Activated naive CD4-positive, alpha-beta T cell treated with anti-CD3 and anti-CD28 coated beads, Interleukin-2, amount 50 U/mL, for 72 hours (primary cell): ENCODE measurements at regions not wholly inside any gene's neighbourhood (a gene's known extent, or its start where the extent isn't known, plus 50 kb on each side); places are given as distances from the start of the nearest gene placed in this dataset.
A peak's percentile ranks its signal among the peaks of the same experiment; 100 is the strongest.

ENCODE experiments used
- ATAC-seq, 2 donors: fragments of 150-1000 bp; cut with Tn5 transposase; 2 replicates each; pipeline ENCODE4 v1.10.0; 2021; ENCODE audit warnings: mild to moderate bottlenecking in 2 of 2, moderate library complexity in 2 of 2
- DNase-seq, 2 donors: peaks; one replicate each; pipeline ENCODE4 v3.0.0; 2021 to 2022; ENCODE audit warnings: low spot score in 2 of 2
- H3K27ac Mint-ChIP-seq, 2 donors: one replicate each; pipeline ENCODE4 v1.8.0; 2022; ENCODE audit warnings: mild to moderate bottlenecking in 2 of 2, mixed read lengths in 2 of 2
- H3K36me3 Mint-ChIP-seq, 2 donors: one replicate each; pipeline ENCODE4 v1.8.0; 2022; ENCODE audit warnings: mixed read lengths in 2 of 2
- H3K9me3 Mint-ChIP-seq, 2 donors: one replicate each; pipeline ENCODE4 v1.8.0; 2022; ENCODE audit warnings: mixed read lengths in 2 of 2

DNA sequence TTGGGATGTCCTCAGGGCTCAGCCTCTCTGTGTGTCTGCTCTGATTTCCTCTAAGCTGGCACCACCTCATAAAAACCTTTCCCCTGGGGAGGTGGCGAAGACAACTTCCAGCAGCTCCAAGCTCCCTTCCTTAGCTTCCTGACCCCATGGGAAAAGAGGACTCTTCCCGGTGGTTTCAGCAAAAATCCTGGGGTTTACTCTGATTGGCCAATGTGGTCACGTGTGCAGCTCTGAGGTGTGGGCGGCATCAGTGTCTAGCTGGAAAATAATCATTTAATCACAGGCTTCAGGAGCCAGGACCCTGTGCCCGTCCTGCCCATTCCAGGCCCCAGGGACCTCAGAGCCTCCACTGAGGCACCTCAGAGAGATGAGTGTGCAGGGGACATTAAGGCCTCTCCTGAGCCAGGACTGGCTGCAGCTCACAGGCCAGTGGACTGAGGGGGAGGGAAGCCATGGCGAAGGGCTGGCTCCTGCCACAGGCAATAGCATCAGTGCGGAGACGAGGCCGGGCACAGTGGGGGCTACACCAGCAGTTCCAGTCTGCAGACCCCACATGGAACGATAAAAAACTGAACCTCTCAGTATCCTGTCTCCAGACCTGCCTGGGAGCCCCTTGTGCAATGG is 104.1 kb downstream of the TPRA1 start:
- no peaks in the 10 kb centered on the region for H3K9me3 Mint-ChIP-seq
- no peak overlapping the region for H3K27ac Mint-ChIP-seq
- ATAC-seq (no peak), DNase-seq (no peak)
- no peaks in the 10 kb centered on the region for H3K36me3 Mint-ChIP-seq

DNA sequence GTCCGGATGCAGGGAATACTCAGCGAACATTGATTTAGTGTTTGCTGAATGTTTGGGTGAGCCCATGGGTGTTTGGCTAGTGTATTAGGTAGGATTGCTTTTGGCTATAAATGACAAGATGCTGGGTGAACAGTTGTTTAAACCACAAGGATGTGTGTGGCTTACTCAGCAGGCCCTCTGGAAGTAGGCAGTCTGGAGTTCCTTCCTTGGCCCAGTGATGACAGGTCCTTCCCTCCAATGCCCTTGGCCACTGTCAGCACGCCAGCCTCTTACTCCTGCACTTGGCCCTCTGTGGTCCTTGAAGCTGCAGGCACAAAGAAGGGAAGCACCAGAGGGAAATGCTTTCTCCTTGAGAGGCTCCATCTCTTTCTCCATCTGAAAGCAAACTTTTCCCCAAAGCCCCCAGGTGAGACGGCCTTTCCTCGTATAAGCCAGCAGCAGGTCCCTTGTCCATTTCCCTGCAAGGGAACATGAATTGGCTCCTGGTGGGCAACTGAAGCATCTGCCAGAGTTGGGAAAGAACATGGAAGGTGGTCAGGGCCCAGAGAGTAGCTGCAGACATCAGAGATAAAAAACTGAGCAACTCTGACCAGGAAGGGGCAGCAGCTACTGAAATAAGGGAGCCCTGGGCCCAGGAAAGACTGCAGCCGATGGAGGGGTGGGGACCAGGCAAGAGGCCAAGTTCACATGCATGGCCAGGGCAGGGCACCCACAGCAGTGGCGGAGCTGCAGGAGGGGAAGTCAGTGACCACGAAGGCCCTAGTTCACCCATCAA is 105.0 kb downstream of the TPRA1 start:
- no peaks in the 10 kb centered on the region for H3K9me3 Mint-ChIP-seq
- DNase-seq (no peak), ATAC-seq (peak in 1 of 2 donors; percentile 4)
- H3K36me3 Mint-ChIP-seq = no peaks in the 10 kb centered on the region
- H3K27ac Mint-ChIP-seq = no peak overlapping the region

DNA sequence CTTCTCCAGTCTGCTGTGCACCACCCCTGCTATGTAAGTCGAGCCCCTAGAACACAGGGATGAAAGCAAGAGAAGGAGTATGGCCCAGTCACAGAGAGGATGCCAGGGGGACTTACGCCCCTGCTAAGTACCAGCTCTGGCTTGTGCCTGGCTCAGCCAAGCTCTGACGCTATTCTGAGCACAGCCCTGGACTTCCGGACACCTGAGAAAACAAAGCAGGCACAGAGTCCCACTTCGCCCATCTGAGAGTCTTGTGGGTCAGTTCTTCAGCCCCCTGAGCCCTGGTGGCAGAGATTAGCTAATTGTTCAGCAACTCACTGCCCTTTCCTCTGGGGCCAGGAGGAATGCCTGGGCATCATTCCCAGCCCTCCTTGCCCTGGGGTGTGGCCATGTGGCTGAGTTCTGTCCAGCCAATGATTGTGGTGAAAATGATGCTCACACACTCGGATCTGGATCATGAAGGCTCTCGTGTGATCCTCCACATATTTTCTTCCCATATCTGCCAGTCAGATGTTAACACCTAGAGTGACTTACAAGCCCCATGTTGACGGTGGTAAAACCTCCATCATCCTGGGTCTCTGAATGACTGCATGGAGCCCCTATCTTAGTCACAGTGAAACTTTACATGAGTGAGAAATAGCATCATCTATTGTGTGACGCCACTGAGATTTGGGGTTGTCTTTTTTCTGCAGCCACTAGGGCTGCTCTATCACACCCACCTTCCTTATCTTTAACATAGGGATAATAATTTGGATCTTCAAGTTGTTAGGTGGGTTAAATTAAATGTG is 105.7 kb downstream of the TPRA1 start:
- Mint-ChIP-seq H3K36me3 (no peaks in the 10 kb centered on the region), H3K9me3 (no peaks in the 10 kb centered on the region), H3K27ac (peak overlapping the region; percentile 51 to 85)
- ATAC-seq = peak; percentile 75 to 89
- DNase-seq = peak in 1 of 2 donors; percentile 46

GRCh38 chr3:127483902-127484591 is 106.5 kb downstream of the TPRA1 start:
- DNase-seq = peak; percentile 62 to 72
- ATAC-seq = peak; percentile 73 to 83
- Mint-ChIP-seq H3K9me3 (no peaks in the 10 kb centered on the region), H3K36me3 (no peaks in the 10 kb centered on the region), H3K27ac (peak overlapping the region; percentile 51 to 66)

- Mint-ChIP-seq H3K9me3 (no peaks in the 10 kb centered on the region), H3K27ac (peak overlapping the region; percentile 45 to 51), H3K36me3 (no peaks in the 10 kb centered on the region)
- ATAC-seq (no peak), DNase-seq (peak in 1 of 2 donors; percentile 43)
These were observed 107.4 kb downstream of the TPRA1 start for GRCh38 chr3:127483005-127483641.

- H3K27ac Mint-ChIP-seq = peak overlapping the region in 1 of 2 donors; percentile 45
- H3K36me3 Mint-ChIP-seq = no peaks in the 10 kb centered on the region
- ATAC-seq (no peak), DNase-seq (no peak)
- no peaks in the 10 kb centered on the region for H3K9me3 Mint-ChIP-seq
These were observed 108.1 kb downstream of the TPRA1 start for GRCh38 chr3:127482216-127483004.

GRCh38 chr3:127480196-127480954 is 110.2 kb downstream of the TPRA1 start:
- Mint-ChIP-seq H3K27ac (no peak overlapping the region), H3K9me3 (no peaks in the 10 kb centered on the region), H3K36me3 (no peaks in the 10 kb centered on the region)
- DNase-seq = peak in 1 of 2 donors; percentile 37
- no peak for ATAC-seq

GRCh38 chr3:127479449-127479848 is 111.1 kb downstream of the TPRA1 start:
- DNase-seq (peak in 1 of 2 donors; percentile 42), ATAC-seq (no peak)
- Mint-ChIP-seq H3K36me3 (no peaks in the 10 kb centered on the region), H3K27ac (no peak overlapping the region), H3K9me3 (no peaks in the 10 kb centered on the region)

- ATAC-seq (no peak), DNase-seq (no peak)
- Mint-ChIP-seq H3K27ac (no peak overlapping the region), H3K9me3 (no peaks in the 10 kb centered on the region), H3K36me3 (no peaks in the 10 kb centered on the region)
These were observed 111.6 kb downstream of the TPRA1 start for GRCh38 chr3:127478922-127479321.

GRCh38 chr3:127477396-127477795 is 113.1 kb downstream of the TPRA1 start:
- no peak for ATAC-seq
- no peaks in the 10 kb centered on the region for H3K36me3 Mint-ChIP-seq

DNA sequence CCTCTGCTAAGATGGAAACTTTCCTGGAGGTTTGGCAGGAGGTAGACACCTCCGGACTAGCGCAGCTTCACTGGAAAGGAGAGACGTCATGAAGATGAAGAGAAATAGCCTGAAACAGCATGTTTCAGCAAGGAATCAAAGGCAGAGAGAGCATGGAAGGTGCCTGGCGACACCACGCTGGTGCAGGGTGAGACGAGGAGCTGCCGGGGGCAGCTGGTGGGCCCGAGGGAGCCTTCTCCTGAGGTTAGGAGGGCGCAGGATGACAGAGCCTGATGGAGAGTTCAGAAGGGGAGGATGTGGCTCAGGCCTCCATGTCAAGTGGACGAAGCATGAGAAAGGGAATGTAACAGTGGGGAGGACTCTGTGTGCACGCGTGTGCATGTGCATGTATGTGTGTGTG is 113.6 kb downstream of the TPRA1 start:
- ATAC-seq (no peak), DNase-seq (no peak)
- Mint-ChIP-seq H3K9me3 (no peaks in the 10 kb centered on the region), H3K36me3 (no peaks in the 10 kb centered on the region), H3K27ac (no peak overlapping the region)

More at GRCh38 chr3:127477396-127477795, 113.1 kb downstream of the TPRA1 start:
- H3K9me3 Mint-ChIP-seq = no peaks in the 10 kb centered on the region
- no peak for DNase-seq
- no peak overlapping the region for H3K27ac Mint-ChIP-seq

DNA sequence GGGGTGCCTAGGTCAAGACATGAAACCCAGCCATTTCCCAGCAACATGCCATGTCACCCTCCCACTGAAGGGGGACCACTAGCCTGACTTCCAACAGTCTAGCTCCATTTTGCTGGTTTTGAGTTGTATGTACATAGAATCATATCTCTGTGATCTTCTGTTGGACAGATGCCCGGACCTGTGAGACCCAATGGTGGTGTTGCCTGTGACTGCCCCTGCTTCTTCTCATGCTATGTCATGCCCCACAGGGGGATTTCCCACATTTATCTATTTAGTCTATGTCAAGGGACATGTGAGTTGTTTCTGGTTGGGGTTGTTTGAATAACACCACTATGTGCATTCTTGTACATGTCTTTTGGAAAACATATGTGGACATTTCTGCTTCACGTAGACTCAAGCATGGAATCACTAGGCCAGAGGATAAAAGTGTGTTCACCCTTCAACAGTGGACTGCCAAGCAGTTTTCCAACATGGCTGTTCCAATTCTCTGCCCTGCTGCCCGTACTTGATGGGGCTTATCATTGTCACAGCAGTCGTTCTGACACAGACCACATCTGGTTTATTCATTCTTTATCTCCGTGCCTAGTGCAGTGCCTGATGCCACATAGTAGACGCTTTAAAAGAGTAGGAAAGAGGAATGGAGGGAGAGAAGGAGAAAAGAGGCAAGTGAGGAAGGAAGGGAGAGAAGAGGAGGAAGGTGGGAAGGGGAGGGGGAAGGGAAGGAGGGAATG is 114.4 kb downstream of the TPRA1 start:
- DNase-seq (no peak), ATAC-seq (no peak)
- no peaks in the 10 kb centered on the region for H3K9me3 Mint-ChIP-seq
- H3K36me3 Mint-ChIP-seq = no peaks in the 10 kb centered on the region
- H3K27ac Mint-ChIP-seq = no peak overlapping the region

DNA sequence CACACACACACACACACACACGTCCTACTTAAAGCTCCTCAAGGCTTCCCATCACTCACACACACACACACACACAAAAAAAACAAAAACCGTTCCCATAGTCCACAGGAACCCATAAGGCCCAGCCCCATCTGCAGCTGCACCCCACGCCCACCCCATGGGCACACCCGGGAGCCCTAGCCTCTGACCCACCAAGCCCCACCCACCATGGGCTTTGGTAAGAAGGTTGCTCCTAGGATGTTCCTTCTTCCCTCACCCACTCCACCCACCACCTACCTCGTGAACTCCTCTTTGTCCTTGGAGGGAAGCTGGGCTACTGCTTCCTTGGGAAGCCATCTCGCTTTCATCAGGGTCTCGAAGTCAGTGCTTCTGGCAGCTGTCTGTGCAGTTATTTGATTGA is 115.1 kb downstream of the TPRA1 start:
- Mint-ChIP-seq H3K36me3 (no peaks in the 10 kb centered on the region), H3K9me3 (no peaks in the 10 kb centered on the region), H3K27ac (no peak overlapping the region)
- ATAC-seq (no peak), DNase-seq (no peak)

GRCh38 chr3:127473244-127474024 is 117.1 kb downstream of the TPRA1 start:
- DNase-seq (peak in 1 of 2 donors; percentile 35), ATAC-seq (peak; percentile 37 to 41)
- H3K27ac Mint-ChIP-seq = no peak overlapping the region
- peaks cover 2% of the 10 kb centered on the region in 2 donors for H3K9me3 Mint-ChIP-seq
- no peaks in the 10 kb centered on the region for H3K36me3 Mint-ChIP-seq
